ENCODE measurements at regions not wholly inside any gene's neighbourhood (a gene's known extent, or its start where the extent isn't known, plus 50 kb on each side); places are given as distances from the start of the nearest gene placed in this dataset.

DNA sequence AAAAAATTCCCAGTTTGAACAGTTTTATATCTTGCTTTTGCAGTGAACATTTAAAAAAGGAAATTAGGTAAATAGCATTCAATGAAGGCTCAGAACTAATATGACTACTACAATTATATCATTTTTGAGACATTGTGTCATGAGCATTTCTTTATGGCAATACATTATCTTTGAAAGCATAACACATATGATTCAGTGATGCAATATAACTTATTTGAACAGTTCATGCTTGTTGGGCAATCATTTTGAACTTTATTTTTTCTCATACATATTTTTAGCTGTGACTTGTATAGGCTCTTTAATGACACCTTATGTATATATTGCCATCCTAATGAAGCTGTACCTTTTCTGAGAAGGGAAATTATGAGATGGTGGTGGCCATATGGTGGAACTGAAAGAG lies 828.6 kb upstream of the NR2F2 start:
- POLR2A ChIA-PET, result no interaction called here
- DNase-seq (no peak), ATAC-seq (ENCODE audit: low read depth) (no peak)
- no peaks in the 10 kb centered on the region for H3K36me3 Mint-ChIP-seq
- no peak overlapping the region for H3K27ac Mint-ChIP-seq
- H3K27me3 Mint-ChIP-seq, result peaks cover 22% of the 10 kb centered on the region
- peaks cover 6% of the 10 kb centered on the region for H3K9me3 Mint-ChIP-seq
- no peak overlapping the region for H3K4me3 Mint-ChIP-seq
- H3K4me1 Mint-ChIP-seq, result peaks cover 15% of the 10 kb centered on the region

DNA sequence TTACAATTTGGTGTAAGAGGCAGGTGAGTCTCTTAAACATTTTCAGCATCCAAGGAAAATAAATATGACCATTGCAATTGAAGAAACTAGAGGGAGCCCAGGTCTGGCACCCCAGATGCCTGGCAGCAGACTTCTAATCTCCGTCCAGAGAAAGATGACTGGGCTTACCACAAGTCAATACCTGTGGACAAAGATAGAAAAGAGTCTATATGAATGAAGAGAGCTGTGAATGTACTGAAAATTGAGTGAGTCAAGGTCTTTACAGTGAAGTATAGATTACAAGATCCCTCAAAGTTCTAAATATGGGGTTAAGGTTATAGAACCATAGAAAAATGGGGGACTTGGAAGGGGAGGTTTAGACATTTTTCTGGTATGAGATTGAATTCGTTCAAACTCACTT lies 827.4 kb upstream of the NR2F2 start:
- Mint-ChIP-seq H3K4me3 (no peak overlapping the region), H3K27ac (no peak overlapping the region), H3K27me3 (peaks cover 22% of the 10 kb centered on the region), H3K4me1 (peaks cover 15% of the 10 kb centered on the region), H3K36me3 (no peaks in the 10 kb centered on the region), H3K9me3 (peaks cover 6% of the 10 kb centered on the region)
- DNase-seq (no peak), ATAC-seq (ENCODE audit: low read depth) (no peak)
- POLR2A ChIA-PET, result no interaction called here

DNA sequence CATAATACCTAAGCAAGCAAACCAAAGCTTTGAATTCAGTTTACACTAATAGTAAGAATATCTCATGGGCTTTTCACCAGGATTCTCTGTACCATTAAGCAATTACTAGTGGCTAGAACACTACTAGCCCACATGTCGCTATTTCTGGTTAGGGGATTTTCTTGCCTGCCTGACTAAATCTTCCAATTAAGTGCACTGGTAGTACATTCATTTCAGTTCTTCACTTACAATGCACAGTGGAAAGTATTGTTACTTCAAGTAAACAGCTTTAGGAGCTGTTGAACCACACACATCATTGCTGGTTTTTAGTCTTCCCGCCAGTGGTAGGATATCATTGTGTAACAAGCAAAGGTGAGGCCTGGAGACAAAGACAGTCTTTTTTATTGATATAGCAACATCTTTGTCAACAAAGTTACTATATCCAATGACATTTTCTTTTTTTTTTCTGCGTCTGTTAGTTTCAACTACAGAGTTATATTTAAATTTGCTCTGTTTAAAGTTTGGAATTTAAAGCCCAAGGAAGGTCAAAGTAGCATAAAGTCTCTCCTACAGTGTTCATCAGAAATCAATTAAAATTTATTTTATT lies 826.8 kb upstream of the NR2F2 start:
- Mint-ChIP-seq H3K4me1 (peaks cover 10% of the 10 kb centered on the region), H3K4me3 (no peak overlapping the region), H3K9me3 (peaks cover 6% of the 10 kb centered on the region), H3K27me3 (peaks cover 22% of the 10 kb centered on the region), H3K36me3 (no peaks in the 10 kb centered on the region), H3K27ac (no peak overlapping the region)
- ATAC-seq (ENCODE audit: low read depth) (no peak), DNase-seq (no peak)
- POLR2A ChIA-PET, result no interaction called here

DNA sequence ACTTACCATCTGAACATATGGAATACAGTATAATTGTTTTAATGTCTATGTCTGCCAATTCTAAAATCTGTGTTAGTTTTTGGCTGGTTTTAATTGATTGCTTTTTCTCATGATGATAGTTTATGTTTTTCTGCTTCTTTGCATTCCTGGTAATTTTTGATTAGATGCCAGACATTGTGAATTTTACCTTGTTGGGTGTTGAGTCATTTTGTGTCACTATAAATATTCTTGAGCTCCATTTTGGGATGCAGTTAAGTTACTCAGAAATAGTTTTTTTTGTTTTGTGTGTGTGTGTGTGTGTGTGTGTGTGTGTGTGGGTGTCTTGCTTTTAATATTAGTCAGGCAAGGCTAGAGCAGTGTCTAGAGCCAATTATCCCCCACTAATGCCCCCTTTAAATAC lies 818.8 kb upstream of the NR2F2 start:
- H3K9me3 Mint-ChIP-seq, result peaks cover 9% of the 10 kb centered on the region

DNA sequence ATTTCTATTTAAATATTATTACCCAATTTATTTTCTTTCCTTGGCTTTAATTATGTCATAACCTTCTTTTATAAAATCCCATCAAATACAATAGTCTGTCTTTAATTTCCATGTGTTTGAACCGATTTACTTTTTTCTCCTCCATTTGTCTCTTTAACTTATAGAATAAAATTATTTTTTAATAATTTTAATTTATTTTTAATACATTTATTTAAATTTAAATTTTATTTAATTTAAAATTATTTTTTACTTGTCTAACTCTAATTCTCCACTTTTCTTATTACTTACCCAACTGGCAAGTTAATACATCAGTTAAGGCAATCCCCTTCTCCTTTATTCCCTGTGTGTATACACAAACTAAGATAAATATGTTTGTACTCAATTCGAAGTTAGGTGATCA lies 817.6 kb upstream of the NR2F2 start:
- Mint-ChIP-seq H3K36me3 (no peaks in the 10 kb centered on the region), H3K27me3 (peaks cover 25% of the 10 kb centered on the region), H3K4me3 (no peak overlapping the region), H3K27ac (no peak overlapping the region), H3K4me1 (no peaks in the 10 kb centered on the region), H3K9me3 (peaks cover 9% of the 10 kb centered on the region)
- POLR2A ChIA-PET, result no interaction called here
- DNase-seq (no peak), ATAC-seq (ENCODE audit: low read depth) (no peak)

More for the DNA sequence above, 818.8 kb upstream of the NR2F2 start:
- DNase-seq (no peak), ATAC-seq (ENCODE audit: low read depth) (no peak)
- Mint-ChIP-seq H3K36me3 (no peaks in the 10 kb centered on the region), H3K4me1 (no peaks in the 10 kb centered on the region), H3K27ac (no peak overlapping the region), H3K27me3 (peaks cover 20% of the 10 kb centered on the region), H3K4me3 (no peak overlapping the region)
- POLR2A ChIA-PET, result no interaction called here

DNA sequence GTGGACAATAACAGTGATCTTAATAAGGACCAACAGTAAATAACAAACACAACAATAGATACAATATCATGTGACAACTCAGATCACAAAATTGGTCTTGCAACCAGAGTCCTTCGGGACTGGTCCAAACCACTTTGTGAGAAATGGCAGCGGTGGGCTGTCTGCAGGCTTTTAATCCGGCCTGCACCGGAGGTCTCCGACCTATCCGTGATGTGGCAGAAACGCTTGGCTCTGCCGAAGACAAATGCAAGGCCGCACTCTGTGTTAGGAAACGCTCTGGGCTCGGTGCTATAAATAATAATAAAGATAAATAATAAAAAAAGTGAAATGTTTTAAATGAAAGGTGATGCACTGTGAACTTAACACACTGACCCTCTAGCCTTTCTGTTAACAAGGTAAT lies 810.6 kb upstream of the NR2F2 start:
- Mint-ChIP-seq H3K27ac (no peak overlapping the region), H3K36me3 (no peaks in the 10 kb centered on the region), H3K9me3 (peaks cover 3% of the 10 kb centered on the region), H3K4me1 (peaks cover 2% of the 10 kb centered on the region), H3K27me3 (peaks cover 24% of the 10 kb centered on the region), H3K4me3 (no peak overlapping the region)
- no peak for DNase-seq
- POLR2A ChIA-PET, result no interaction called here
- no peak for ATAC-seq (ENCODE audit: low read depth)

DNA sequence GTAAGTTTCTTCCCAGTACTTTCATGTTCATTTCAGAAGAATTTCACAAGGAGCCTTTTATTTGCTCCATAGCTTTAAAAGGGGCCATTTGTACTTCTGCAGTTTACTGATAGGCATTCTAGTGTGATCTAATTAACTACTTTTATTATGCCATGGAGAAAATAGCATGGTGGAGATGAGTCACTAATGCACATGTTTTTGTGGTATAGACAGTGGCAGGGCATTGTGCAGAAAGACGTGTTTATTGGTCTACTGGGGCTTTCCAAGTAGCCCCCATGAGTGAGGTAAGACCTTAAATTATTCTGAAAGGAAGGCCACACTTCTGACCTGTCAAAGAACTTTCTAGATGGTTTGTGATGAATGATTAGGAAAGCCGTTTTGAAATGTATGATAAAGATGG lies 810.0 kb upstream of the NR2F2 start:
- Mint-ChIP-seq H3K4me3 (no peak overlapping the region), H3K4me1 (peaks cover 2% of the 10 kb centered on the region), H3K9me3 (peaks cover 3% of the 10 kb centered on the region), H3K27ac (no peak overlapping the region), H3K36me3 (no peaks in the 10 kb centered on the region), H3K27me3 (peaks cover 20% of the 10 kb centered on the region)
- POLR2A ChIA-PET, result no interaction called here
- DNase-seq, result no peak
- ATAC-seq (ENCODE audit: low read depth), result no peak

DNA sequence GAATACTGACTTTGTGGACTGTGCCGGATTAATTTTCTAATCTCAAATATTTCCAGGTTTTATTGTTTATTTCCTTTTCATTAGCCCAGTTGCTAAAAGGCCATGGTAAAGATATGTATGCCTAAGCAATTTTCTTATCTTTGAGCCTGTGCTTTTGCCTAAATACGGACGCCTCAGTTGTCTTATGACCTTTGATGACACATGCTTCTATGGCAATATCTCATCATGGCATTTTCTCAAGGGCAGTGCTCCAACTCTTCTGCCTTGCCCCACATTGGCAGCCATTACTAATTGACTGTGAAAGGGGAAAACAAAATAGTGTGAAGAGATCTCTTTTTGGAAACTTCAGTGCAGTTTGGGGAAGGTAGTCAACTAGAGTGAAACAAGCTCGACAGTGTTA lies 809.6 kb upstream of the NR2F2 start:
- POLR2A ChIA-PET, result no interaction called here
- H3K9me3 Mint-ChIP-seq, result peaks cover 3% of the 10 kb centered on the region
- ATAC-seq (ENCODE audit: low read depth) (no peak), DNase-seq (no peak)
- H3K4me1 Mint-ChIP-seq, result peaks cover 2% of the 10 kb centered on the region
- no peaks in the 10 kb centered on the region for H3K36me3 Mint-ChIP-seq
- H3K4me3 Mint-ChIP-seq, result no peak overlapping the region
- H3K27ac Mint-ChIP-seq, result no peak overlapping the region
- H3K27me3 Mint-ChIP-seq, result peaks cover 18% of the 10 kb centered on the region

DNA sequence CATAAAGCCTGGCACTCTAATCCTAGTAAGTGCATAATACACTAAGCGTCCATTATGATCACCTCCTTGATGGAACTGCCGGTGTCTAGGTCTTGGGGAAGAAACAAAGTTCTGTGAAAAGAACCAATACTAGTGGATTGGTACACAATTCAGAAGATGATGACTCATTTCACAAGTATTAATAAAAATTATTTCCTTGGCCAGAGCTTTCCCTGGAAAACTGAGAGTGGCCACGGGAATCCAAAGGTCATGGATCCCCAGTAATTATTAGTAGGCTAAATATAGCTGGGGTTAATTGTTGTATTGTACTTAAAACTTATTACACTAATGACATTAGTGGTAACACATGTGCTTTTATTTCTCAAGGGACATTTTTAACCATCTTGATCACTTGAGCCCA lies 808.0 kb upstream of the NR2F2 start:
- H3K4me1 Mint-ChIP-seq, result peaks cover 2% of the 10 kb centered on the region
- POLR2A ChIA-PET, result no interaction called here
- ATAC-seq (ENCODE audit: low read depth), result no peak
- H3K9me3 Mint-ChIP-seq, result peaks cover 3% of the 10 kb centered on the region
- peaks cover 11% of the 10 kb centered on the region for H3K27me3 Mint-ChIP-seq
- H3K36me3 Mint-ChIP-seq, result no peaks in the 10 kb centered on the region
- H3K4me3 Mint-ChIP-seq, result no peak overlapping the region
- H3K27ac Mint-ChIP-seq, result no peak overlapping the region
- DNase-seq, result no peak

DNA sequence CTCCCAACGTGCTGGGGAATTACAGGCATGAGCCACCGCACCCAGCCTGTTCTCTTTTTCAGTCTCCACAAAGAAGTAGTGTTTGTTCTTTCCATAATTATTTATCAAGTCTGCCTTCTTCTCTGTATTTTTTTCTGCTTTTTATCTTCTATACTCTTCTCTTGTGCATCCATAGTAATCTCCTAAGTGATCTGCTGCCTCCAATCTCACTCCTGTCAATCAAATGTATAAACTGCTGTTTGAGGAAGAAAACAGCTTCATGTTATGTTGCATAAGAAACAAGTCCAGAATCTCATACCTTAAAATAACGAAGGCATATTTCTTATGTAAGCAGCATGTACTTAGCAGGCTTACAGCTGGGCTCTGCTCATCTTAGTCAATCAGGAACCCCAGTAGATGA lies 801.6 kb upstream of the NR2F2 start:
- Mint-ChIP-seq H3K4me1 (peaks cover 2% of the 10 kb centered on the region), H3K9me3 (peaks cover 4% of the 10 kb centered on the region), H3K27ac (no peak overlapping the region), H3K36me3 (no peaks in the 10 kb centered on the region), H3K27me3 (peaks cover 6% of the 10 kb centered on the region), H3K4me3 (no peak overlapping the region)
- ATAC-seq (ENCODE audit: low read depth), result no peak
- POLR2A ChIA-PET, result no interaction called here
- DNase-seq, result no peak

DNA sequence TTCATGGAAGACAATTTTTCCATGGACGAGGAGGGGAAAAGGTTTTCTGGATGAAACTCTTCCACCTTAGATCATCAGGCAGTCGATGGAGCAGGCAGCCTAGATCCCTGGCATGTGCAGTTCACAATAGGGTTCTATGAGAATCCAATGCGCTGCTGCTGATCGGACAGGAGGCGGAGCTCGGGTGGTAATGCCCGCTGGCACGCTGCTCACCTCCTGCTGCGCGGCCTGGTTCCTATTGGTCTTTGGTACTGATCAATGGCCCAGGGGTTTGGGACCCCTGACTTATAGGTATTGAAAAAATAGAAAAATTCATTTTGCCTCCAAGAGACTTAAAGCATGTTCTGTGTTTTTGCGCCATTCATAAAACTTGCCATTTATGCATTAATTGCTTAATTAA lies 793.9 kb upstream of the NR2F2 start:
- Mint-ChIP-seq H3K4me3 (no peak overlapping the region), H3K36me3 (no peaks in the 10 kb centered on the region), H3K4me1 (peaks cover 2% of the 10 kb centered on the region), H3K27ac (no peak overlapping the region), H3K27me3 (peaks cover 20% of the 10 kb centered on the region), H3K9me3 (no peaks in the 10 kb centered on the region)
- ATAC-seq (ENCODE audit: low read depth), result no peak
- POLR2A ChIA-PET, result no interaction called here
- no peak for DNase-seq

DNA sequence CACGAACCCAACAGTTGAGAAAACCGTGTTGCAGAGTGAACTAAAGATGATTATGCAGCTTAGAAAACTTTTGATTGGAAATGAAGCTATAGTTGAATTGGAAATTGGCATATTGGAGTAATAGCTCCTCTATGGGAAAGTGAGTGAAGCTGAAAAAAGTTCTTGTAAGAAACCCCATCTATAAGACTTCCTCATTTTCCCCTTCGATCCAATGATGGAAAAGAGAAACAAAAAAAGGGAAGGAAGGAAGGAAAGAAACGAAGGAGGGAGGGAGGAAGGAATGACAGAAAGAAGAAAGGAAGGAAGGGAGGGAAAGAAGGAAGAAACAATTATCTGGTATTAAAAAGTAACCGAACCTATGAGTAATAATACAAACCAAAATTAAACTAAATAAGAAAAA lies 791.8 kb upstream of the NR2F2 start:
- no peaks in the 10 kb centered on the region for H3K36me3 Mint-ChIP-seq
- H3K27ac Mint-ChIP-seq, result no peak overlapping the region
- POLR2A ChIA-PET, result no interaction called here

DNA sequence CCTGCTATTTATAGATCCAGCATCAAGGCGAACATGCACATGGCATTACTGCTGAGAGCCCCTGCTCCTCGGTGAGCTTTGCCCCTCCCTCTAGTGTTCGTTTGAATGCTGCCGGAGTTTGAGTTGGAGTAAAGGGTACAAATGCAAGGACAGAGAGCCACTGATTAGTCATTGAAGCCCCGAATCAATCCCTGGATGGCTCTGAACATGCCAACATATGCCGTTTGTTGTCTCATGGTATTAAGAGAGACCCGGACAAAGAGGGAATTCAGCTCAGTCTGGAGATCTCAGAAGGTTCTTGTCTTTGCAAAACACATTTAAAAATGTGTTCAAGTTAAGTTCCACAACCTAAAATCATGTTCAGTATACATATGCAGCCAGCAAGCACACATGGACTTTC lies 789.2 kb upstream of the NR2F2 start:
- POLR2A ChIA-PET, result no interaction called here
- no peak for DNase-seq
- H3K9me3 Mint-ChIP-seq, result no peaks in the 10 kb centered on the region
- H3K4me1 Mint-ChIP-seq, result no peaks in the 10 kb centered on the region
- no peaks in the 10 kb centered on the region for H3K36me3 Mint-ChIP-seq
- H3K27ac Mint-ChIP-seq, result no peak overlapping the region
- H3K27me3 Mint-ChIP-seq, result peaks cover 15% of the 10 kb centered on the region
- no peak for ATAC-seq (ENCODE audit: low read depth)
- H3K4me3 Mint-ChIP-seq, result no peak overlapping the region

More for the DNA sequence above, 791.8 kb upstream of the NR2F2 start:
- ATAC-seq (ENCODE audit: low read depth), result no peak
- Mint-ChIP-seq H3K4me1 (no peaks in the 10 kb centered on the region), H3K27me3 (peaks cover 14% of the 10 kb centered on the region), H3K9me3 (no peaks in the 10 kb centered on the region), H3K4me3 (no peak overlapping the region)
- no peak for DNase-seq

DNA sequence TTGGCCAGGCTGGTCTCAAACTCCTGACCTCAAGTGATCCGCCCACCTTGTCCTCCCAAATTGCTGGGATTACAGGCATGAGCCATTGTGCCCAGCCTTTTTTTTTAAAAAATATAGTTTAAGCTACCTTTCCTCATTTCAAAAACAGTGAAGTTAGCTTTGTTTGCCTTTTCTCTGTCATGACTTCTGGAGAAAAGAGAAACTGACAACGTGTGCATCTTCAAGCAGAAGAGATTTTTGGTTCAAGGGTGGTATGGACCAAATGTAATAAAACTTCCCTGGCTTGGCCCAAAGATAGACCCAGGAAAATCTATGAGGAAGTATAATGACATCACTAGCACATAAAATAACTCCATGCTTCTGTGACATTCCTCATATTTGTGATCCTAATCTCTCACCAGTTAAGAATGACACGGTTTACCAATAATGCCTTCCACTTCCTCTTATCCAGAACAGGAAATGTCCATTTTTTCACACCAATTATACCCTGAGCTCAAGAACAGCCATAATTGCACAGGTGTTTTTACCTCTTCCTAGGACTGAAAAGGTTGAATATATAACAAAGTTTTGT lies 781.2 kb upstream of the NR2F2 start:
- no peak overlapping the region for H3K4me3 Mint-ChIP-seq
- DNase-seq, result no peak
- peaks cover 27% of the 10 kb centered on the region for H3K27me3 Mint-ChIP-seq
- POLR2A ChIA-PET, result no interaction called here
- H3K36me3 Mint-ChIP-seq, result no peaks in the 10 kb centered on the region
- ATAC-seq (ENCODE audit: low read depth), result no peak
- H3K9me3 Mint-ChIP-seq, result no peaks in the 10 kb centered on the region
- no peaks in the 10 kb centered on the region for H3K4me1 Mint-ChIP-seq
- H3K27ac Mint-ChIP-seq, result no peak overlapping the region

DNA sequence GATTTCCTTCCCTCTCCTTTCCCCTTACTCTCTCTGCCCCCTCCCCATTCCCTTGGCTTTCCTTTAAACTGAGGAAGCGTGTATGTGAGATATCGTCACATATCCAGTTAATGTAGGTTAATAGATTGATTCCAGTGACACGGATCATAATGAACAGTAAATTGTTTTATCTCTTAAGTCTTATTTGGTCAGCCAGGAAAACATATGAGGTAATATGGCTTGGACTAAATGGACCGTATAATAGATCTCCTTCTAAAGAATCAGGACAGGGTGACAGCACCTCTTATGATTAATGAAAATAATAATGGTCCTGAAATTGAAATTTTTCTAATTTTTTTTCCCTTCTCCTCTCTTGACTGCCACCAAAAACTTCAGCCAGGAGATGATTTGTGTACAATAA lies 779.8 kb upstream of the NR2F2 start:
- POLR2A ChIA-PET, result no interaction called here
- Mint-ChIP-seq H3K27me3 (peaks cover 24% of the 10 kb centered on the region), H3K36me3 (no peaks in the 10 kb centered on the region), H3K27ac (no peak overlapping the region), H3K9me3 (no peaks in the 10 kb centered on the region), H3K4me3 (no peak overlapping the region), H3K4me1 (no peaks in the 10 kb centered on the region)
- ATAC-seq (ENCODE audit: low read depth) (no peak), DNase-seq (no peak)
